HG02840 (cell line): ENCODE measurements at regions not wholly inside any gene's neighbourhood (a gene's known extent, or its start where the extent isn't known, plus 50 kb on each side); places are given as distances from the start of the nearest gene placed in this dataset.
"Not testable (repeated sequence)": the region's sequence is repeated elsewhere in the genome, so short reads cannot be mapped to it uniquely, and the experiment has no call there.

Source experiments
- ATAC-seq: cut with Tn5 transposase; IDR thresholded peaks from one replicate; pipeline ENCODE4 v1.9.1; 2021; ENCODE audit warnings: mild to moderate bottlenecking, moderate library complexity, moderate number of reproducible peaks; ENCODE audit not compliant: unreplicated experiment, low FRiP score

DNA sequence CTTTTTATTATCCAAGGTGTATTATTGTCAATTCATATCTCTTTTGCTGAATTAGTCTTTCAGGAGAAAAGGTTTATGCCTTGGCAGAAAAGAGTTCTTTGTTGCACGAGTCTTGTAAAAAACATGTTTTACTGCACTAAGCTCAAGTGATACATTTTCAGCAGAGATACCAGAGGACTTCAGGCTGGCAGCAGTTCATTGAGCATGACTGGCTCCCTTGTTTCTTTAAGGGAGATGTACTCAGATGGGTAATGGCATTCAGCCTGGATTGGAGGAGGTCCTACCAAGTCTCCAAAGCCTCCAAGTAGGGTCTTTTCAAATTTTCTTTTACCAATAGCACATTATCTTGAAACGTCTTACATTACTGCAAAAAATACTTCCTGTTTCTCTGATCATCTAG, 400.1 kb downstream of the NSUN3 start:
- ATAC-seq = no peak

GRCh38 chr3:94472511-94472910, 409.6 kb downstream of the NSUN3 start:
- no peak for ATAC-seq

DNA sequence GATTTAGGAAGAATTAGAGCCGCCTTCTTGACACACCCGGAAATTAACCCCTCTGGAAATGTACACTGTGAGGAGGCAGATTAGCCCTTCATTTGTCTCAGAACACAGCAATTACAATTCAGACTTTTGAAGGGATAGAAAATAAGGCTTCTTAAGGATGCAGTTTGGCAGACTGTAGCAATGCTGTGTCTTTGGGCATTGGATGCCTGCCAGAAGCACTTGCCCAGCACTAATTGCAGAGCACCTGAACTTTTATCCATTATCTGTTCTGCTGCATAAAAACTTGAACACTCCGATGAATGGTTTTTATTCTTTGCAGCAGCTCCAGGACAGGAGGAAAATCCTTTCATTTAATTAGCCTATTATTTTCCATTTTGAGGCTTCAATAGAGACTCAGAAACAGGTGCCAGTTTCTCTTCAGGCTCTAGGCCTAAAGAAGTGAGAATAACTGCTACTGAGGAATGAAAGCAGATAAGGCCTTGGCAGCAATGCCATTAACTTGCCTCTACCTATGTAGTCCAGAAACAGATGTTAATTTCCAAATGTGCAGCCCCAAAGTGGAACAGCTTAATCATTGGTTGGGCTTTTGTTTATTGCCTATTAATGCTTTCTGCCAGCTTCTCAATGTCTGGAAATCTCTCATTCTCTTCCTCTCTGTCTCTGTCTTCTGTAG, 418.5 kb downstream of the NSUN3 start:
- ATAC-seq = no peak

DNA sequence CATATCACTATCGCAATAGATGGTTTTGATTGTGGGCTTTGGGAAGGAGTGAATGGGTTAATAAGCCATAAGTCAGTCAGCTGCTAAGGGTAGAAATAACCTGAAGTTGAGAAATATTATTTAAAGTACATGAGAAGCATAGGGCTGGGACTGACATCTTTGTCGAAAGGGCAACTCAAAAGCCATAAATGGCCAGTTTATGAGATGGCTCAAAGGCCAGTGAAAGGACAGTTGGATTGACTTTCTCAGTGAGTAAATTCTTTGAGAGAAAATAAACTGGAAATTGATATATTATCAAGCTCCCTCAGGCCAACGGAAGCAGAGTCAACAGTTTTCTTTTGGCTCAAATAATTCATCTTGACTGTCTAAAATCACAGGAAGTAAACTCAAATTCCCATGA, 419.8 kb downstream of the NSUN3 start:
- no peak for ATAC-seq

DNA sequence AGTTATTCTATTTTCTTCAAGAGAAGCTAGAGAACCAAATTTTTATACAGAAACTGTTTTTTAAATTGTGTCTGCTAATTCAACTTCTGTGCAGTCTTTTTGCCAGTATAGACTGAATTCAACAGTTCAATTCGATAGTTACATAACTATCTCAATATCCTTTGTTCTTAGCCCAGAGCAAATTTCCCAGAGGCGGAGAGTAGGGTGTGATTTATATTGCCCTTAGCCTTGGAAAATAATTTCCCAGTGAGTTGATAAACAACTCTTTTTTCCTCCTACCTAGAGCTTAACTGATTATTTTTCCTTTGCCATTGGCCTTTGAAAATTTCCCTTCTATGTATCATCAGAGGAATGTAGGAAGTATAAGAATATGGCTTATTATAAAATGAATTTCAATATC, 420.5 kb downstream of the NSUN3 start:
- no peak for ATAC-seq

DNA sequence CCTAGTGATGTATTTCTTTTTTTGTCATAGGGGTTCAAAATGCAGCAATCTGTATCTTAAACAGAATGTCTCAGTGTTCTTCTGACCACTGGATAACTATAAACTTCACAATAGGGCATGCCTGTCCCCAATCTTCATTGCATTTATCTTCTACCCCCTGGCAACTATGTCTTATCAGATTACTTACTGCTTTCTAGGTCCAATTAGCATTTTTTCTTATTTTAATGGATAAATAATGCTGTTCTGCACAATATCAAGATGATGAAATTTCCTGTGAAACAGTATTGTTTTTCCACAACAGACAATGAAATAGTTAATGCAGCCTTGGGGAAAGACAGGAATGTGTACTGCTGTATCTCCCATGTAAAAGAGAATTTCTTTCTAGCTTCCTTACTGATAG, 432.1 kb downstream of the NSUN3 start:
- ATAC-seq = no peak

DNA sequence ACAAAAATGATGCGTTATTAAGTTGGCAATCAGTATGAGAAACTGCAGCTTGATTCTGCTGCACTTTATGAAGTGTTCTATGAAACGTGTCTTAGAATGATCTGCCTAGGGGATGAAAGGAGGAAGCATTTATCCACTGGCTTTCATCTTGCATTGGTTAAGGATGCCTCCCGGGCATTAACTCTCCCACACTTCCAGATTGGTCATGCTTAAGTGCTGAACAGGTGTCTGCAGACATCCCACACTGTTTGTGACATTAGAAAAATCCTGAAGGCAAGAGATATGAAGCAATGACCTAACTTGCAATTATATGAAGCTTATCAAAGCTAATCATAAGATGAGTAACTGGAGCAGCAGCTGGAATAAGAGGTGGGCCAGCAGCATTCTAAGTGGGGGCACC, 437.3 kb downstream of the NSUN3 start:
- no peak for ATAC-seq

DNA sequence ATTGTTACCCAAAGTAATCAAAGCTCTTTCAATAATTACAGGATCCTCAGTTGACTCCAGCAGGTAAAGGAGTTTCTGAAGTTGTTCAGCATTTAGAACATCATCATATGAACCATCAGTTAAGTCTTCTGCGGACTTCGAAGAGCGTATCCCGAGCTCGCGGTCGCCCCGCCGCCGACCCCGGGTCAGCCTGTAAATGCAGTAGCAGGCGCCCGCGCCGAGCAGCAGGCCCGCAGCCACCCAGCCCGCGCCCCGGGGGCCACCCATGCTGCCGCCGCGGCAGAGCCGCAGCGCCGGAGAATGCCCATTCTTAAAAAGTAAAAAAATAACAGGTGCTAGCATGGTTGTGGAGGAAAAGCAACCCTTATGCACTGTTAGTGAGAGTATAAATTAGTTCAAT, 444.5 kb downstream of the NSUN3 start:
- ATAC-seq = not testable (repeated sequence)

DNA sequence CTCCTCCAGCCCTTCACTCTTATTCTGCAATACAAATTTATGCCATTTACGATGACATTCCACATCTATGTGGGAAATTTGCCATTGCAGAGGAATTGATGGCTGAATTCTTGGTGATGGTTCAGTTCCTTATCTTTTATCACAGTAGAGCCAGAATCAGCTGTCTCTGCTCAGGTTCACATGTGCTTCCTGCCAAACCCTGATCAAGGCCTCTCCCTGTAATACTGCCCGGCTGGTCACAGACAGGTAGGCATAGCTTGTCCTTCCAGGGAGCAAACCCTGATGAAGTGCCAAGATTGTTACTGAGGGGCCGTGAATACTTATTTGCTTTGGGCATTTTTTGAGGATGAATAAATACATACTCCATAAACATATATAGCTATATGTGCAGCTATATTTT, 450.0 kb downstream of the NSUN3 start:
- no peak for ATAC-seq

GRCh38 chr3:94513600-94513999, 450.7 kb downstream of the NSUN3 start:
- no peak for ATAC-seq

DNA sequence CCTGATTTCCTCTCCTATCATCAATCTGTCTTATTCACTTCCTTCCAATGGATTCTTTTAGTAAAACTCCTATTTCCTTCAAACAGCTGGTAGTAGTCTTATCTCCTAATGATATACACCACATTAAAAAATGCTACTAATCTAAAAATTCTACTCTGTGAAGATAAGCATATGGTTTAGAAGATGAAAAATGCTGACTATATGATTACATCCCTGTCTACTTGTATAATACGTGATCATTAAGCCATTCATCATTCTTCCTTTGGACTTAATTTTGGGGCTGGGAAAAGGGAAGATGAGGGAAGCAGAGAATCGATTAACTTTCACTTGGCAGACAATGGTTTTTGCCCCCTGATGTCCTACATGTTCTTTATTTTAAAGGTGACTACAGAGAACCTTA, 453.1 kb downstream of the NSUN3 start:
- ATAC-seq = no peak

DNA sequence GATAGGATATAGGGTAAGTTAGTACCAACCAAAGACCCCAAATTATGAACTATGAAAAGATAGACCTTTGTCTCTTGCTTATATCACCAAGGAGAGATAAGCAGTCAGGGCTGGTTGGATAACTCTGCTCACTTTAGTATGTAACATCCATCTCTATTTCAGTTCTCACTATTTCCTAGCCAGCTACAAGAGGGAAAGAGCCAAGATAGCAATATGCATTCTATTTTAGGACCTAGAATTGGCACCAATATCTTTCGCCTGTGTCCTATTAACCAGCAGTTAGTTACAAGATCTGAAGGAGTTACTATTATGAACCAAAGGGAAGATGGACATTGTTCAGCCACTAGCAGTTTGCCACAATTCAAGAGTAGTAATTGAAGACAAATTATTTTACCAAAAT, 457.5 kb downstream of the NSUN3 start:
- ATAC-seq = no peak

- no peak for ATAC-seq
Measured at GRCh38 chr3:94522488-94522887, 459.6 kb downstream of the NSUN3 start.

DNA sequence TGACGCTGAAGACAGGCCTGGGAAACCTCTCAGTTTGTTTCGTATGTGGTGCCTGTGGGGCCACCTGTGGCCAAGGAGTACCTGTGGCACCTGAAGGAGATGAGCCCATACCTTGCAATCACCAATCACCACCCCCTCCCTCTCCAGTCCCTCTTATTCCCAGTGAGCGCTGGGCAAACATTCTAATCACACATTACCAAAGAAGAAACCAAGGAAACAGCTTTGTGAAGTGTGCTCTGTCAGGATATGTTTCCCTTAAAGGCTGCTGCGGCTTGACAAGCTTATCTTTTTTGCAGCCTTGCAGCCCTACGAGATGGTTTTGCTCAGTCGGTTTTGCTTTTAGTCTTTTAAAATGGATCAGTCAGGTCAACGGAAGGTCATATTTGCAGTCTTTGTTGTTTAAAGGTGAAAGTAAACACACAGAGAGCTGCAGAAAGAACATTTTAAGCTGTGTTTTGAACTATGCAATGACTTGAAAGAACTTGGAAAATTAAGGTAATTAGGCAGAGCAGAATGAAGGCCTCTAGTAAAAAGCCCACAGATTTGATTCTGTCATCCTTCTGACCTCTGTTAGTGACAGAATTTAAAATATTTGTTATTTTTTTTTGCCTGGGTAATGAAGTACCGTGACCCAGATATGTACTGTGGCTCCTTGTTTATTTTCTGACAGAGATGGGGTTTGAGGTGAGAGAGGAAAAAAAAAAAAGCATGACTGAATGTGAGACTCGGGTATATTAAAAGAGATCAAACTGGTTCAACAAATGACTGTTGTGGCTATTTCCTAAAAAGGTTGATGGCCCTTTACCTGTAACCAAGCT, 461.4 kb downstream of the NSUN3 start:
- ATAC-seq = no peak

DNA sequence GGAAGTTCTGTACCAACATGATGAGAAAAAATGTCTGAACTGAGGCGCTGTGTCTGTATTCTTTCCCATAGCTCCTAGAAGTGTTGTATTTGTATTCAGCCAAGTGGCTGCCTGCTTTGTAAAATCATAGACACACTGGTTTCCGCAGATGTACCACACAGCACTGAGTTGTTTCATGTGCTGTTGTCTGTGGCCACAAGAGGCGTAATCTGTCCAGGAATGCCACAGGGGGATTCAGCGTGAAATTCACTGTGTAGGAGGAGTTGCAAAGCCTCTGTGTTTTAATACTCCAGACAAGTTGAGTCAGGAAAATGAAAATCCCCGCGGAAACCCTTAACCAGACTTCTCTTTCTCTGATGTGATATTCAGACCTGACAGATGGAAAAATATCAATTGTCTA, 462.2 kb downstream of the NSUN3 start:
- ATAC-seq = no peak

GRCh38 chr3:94529816-94530215, 467.0 kb downstream of the NSUN3 start:
- no peak for ATAC-seq

GRCh38 chr3:94532951-94533350, 470.1 kb downstream of the NSUN3 start:
- ATAC-seq = no peak

GRCh38 chr3:94539937-94540336, 477.1 kb downstream of the NSUN3 start:
- ATAC-seq = no peak

GRCh38 chr3:94543161-94543560, 480.3 kb downstream of the NSUN3 start:
- no peak for ATAC-seq

GRCh38 chr3:94544131-94544789, 481.4 kb downstream of the NSUN3 start:
- ATAC-seq = no peak

- ATAC-seq = no peak
Measured at GRCh38 chr3:94548581-94549316, 485.9 kb downstream of the NSUN3 start.
